ENCODE measurements at regions not wholly inside any gene's neighbourhood (a gene's known extent, or its start where the extent isn't known, plus 50 kb on each side); places are given as distances from the start of the nearest gene placed in this dataset.

GRCh38 chr3:94379264-94379663 lies 316.4 kb downstream of the NSUN3 start:
- TF ChIP-seq, protein P1, sequence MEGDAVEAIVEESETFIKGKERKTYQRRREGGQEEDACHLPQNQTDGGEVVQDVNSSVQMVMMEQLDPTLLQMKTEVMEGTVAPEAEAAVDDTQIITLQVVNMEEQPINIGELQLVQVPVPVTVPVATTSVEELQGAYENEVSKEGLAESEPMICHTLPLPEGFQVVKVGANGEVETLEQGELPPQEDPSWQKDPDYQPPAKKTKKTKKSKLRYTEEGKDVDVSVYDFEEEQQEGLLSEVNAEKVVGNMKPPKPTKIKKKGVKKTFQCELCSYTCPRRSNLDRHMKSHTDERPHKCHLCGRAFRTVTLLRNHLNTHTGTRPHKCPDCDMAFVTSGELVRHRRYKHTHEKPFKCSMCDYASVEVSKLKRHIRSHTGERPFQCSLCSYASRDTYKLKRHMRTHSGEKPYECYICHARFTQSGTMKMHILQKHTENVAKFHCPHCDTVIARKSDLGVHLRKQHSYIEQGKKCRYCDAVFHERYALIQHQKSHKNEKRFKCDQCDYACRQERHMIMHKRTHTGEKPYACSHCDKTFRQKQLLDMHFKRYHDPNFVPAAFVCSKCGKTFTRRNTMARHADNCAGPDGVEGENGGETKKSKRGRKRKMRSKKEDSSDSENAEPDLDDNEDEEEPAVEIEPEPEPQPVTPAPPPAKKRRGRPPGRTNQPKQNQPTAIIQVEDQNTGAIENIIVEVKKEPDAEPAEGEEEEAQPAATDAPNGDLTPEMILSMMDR (IDR thresholded peaks at IDR 0.05) = no peak
- H3K4me1 ChIP-seq = no peaks in the 10 kb centered on the region
- intact Hi-C loops (cut with DNase I) = no loop called here
- no peak overlapping the region for H3K27ac ChIP-seq
- ATAC-seq (no peak), DNase-seq (no peak)
- 87 to 91% methylated on average over 2 of the region's 2 CpGs for WGBS, 2 donors
- no peaks in the 10 kb centered on the region for H3K9me3 ChIP-seq
- H3K4me3 ChIP-seq = no peak overlapping the region
- no peaks in the 10 kb centered on the region for H3K36me3 ChIP-seq
- no peaks in the 10 kb centered on the region for H3K27me3 ChIP-seq

GRCh38 chr3:94394885-94395284 lies 332.0 kb downstream of the NSUN3 start:
- TF ChIP-seq, protein P1 (IDR thresholded peaks at IDR 0.05) = no peak
- WGBS, 2 donors = 87 to 93% methylated on average over 5 of the region's 5 CpGs
- Histone ChIP-seq H3K4me1 (no peaks in the 10 kb centered on the region), H3K9me3 (no peaks in the 10 kb centered on the region), H3K27ac (no peak overlapping the region), H3K36me3 (no peaks in the 10 kb centered on the region), H3K27me3 (no peaks in the 10 kb centered on the region), H3K4me3 (no peak overlapping the region)
- intact Hi-C loops (cut with DNase I) = no loop called here
- DNase-seq = no peak
- no peak for ATAC-seq

GRCh38 chr3:94395851-94396250 lies 333.0 kb downstream of the NSUN3 start:
- ATAC-seq = no peak
- Histone ChIP-seq H3K4me1 (no peaks in the 10 kb centered on the region), H3K36me3 (no peaks in the 10 kb centered on the region), H3K27ac (no peak overlapping the region), H3K4me3 (no peak overlapping the region), H3K9me3 (no peaks in the 10 kb centered on the region), H3K27me3 (no peaks in the 10 kb centered on the region)
- DNase-seq = no peak
- TF ChIP-seq, protein P1 (IDR thresholded peaks at IDR 0.05) = no peak
- intact Hi-C loops (cut with DNase I) = no loop called here

DNA sequence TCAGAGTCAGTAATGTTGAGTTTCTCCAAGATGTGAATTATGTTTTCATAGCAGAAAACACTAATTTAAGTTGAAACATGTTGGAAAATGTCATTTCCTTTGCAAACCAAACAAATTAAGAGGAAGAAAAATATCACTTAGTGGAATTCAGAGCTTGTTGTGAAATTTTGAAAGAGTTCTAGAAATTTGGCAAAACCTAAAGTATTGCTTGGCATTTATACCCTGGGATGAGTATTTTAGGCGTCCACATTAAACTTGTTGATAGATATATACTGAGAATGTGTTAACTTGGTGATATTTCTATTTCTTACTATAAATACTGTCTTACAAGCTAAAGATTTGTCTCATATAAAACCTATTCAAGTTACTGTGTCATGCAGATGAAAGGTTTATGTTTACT lies 335.2 kb downstream of the NSUN3 start:
- ATAC-seq (no peak), DNase-seq (no peak)
- H3K4me1 ChIP-seq = no peaks in the 10 kb centered on the region
- H3K9me3 ChIP-seq = peaks cover 0 to under 1% (median 0%) of the 10 kb centered on the region in 11 donors
- TF ChIP-seq, protein P1 (IDR thresholded peaks at IDR 0.05) = no peak
- no peak overlapping the region for H3K27ac ChIP-seq
- intact Hi-C loops (cut with DNase I) = no loop called here
- 78 to 89% methylated on average over 1 of the region's 1 CpG for WGBS, 2 donors
- no peak overlapping the region for H3K4me3 ChIP-seq
- H3K27me3 ChIP-seq = no peaks in the 10 kb centered on the region
- no peaks in the 10 kb centered on the region for H3K36me3 ChIP-seq

GRCh38 chr3:94401466-94401865 lies 338.6 kb downstream of the NSUN3 start:
- intact Hi-C loops (cut with DNase I) = no loop called here
- no peak overlapping the region for H3K4me3 ChIP-seq
- TF ChIP-seq, protein P1 (IDR thresholded peaks at IDR 0.05) = no peak
- no peaks in the 10 kb centered on the region for H3K36me3 ChIP-seq
- no peaks in the 10 kb centered on the region for H3K4me1 ChIP-seq
- DNase-seq (no peak), ATAC-seq (no peak)
- H3K27me3 ChIP-seq = no peaks in the 10 kb centered on the region
- H3K27ac ChIP-seq = no peak overlapping the region
- peaks cover 0 to 12% (median 0%) of the 10 kb centered on the region in 11 donors for H3K9me3 ChIP-seq

Measured in heart right ventricle (tissue), 16 donors.